ENCODE measurements at regions not wholly inside any gene's neighbourhood (a gene's known extent, or its start where the extent isn't known, plus 50 kb on each side); places are given as distances from the start of the nearest gene placed in this dataset.

- no peak overlapping the region for H2AFZ ChIP-seq (ENCODE audit: insufficient read depth, low read depth, low read length, poor library complexity, severe bottlenecking)
- CTCF ChIA-PET, result no interaction called here
Measured at GRCh38 chrX:23194885-23195554, 139.6 kb upstream of the PTCHD1 start.

GRCh38 chrX:23195761-23196160 lies 138.9 kb upstream of the PTCHD1 start:
- intact Hi-C loops (cut with micrococcal nuclease), result no loop called here

More at GRCh38 chrX:23194885-23195554, 139.6 kb upstream of the PTCHD1 start:
- H3K9me3 ChIP-seq (ENCODE audit: control extremely low read depth in 1 of 3, control insufficient read depth in 2 of 3, insufficient read depth in 1 of 3, low read length in 2 of 3), result no peaks in the 10 kb centered on the region
- H3K36me3 ChIP-seq (replicated peaks in 1 of 2; ENCODE audit: control extremely low read depth in 1 of 2, control insufficient read depth in 1 of 2, extremely low read depth in 1 of 2, insufficient read depth in 2 of 2, low read length in 1 of 2), result no peaks in the 10 kb centered on the region
- no peak for DNase-seq
- no CpG with 5 or more reads among the region's 3 CpGs for WGBS (ENCODE audit: insufficient coverage)
- no peak overlapping the region for H3K9ac ChIP-seq (ENCODE audit: low read length)
- Mint-ChIP-seq H3K27me3 (no peaks in the 10 kb centered on the region), H3K4me1 (no peaks in the 10 kb centered on the region), H3K9me3 (ENCODE audit: insufficient read depth) (no peaks in the 10 kb centered on the region), H3K4me3 (no peak overlapping the region), H3K27ac (no peak overlapping the region)
- H3K4me2 ChIP-seq (replicated peaks; ENCODE audit: low read depth, low read length, poor library complexity, severe bottlenecking), result no peak overlapping the region
- no peak for TF ChIP-seq EZH2 (IDR thresholded peaks at IDR 0.05; ENCODE audit: borderline replicate concordance, insufficient read depth, low read depth, low read length, poor library complexity, severe bottlenecking)
- intact Hi-C loops (cut with micrococcal nuclease), result no loop called here
- no peaks in the 10 kb centered on the region for H4K20me1 ChIP-seq (ENCODE audit: control insufficient read depth, insufficient read depth, low read length, poor library complexity, severe bottlenecking)
- H3K4me3 ChIP-seq (ENCODE audit: control extremely low read depth in 1 of 5, extremely low read depth in 1 of 5, insufficient read depth in 1 of 5, low read depth in 2 of 5, low read length in 4 of 5), result no peak overlapping the region
- H3K4me1 ChIP-seq (ENCODE audit: control insufficient read depth in 2 of 2, insufficient read depth in 2 of 2, low read length in 2 of 2), result no peaks in the 10 kb centered on the region
- POLR2A ChIA-PET, result no interaction called here
- H3K27me3 ChIP-seq (replicated peaks in 1 of 4; ENCODE audit: control extremely low read depth in 1 of 4, control insufficient read depth in 3 of 4, insufficient read depth in 4 of 4, low read length in 3 of 4), result no peaks in the 10 kb centered on the region
- no peak overlapping the region for H3K27ac ChIP-seq (ENCODE audit: low read length in 2 of 2)
- no peaks in the 10 kb centered on the region for H3K79me2 ChIP-seq (ENCODE audit: control insufficient read depth, insufficient read depth, low read length)
- no peak for ATAC-seq (ENCODE audit: low read depth)

More at GRCh38 chrX:23195761-23196160, 138.9 kb upstream of the PTCHD1 start:
- Histone ChIP-seq H3K79me2 (ENCODE audit: control insufficient read depth, insufficient read depth, low read length) (no peaks in the 10 kb centered on the region), H2AFZ (ENCODE audit: insufficient read depth, low read depth, low read length, poor library complexity, severe bottlenecking) (no peak overlapping the region), H3K4me1 (ENCODE audit: control insufficient read depth in 2 of 2, insufficient read depth in 2 of 2, low read length in 2 of 2) (no peaks in the 10 kb centered on the region), H3K9me3 (ENCODE audit: control extremely low read depth in 1 of 3, control insufficient read depth in 2 of 3, insufficient read depth in 1 of 3, low read length in 2 of 3) (no peaks in the 10 kb centered on the region), H4K20me1 (ENCODE audit: control insufficient read depth, insufficient read depth, low read length, poor library complexity, severe bottlenecking) (no peaks in the 10 kb centered on the region), H3K27me3 (replicated peaks in 1 of 4; ENCODE audit: control extremely low read depth in 1 of 4, control insufficient read depth in 3 of 4, insufficient read depth in 4 of 4, low read length in 3 of 4) (no peaks in the 10 kb centered on the region), H3K9ac (ENCODE audit: low read length) (no peak overlapping the region), H3K27ac (ENCODE audit: low read length in 2 of 2) (no peak overlapping the region), H3K36me3 (replicated peaks in 1 of 2; ENCODE audit: control extremely low read depth in 1 of 2, control insufficient read depth in 1 of 2, extremely low read depth in 1 of 2, insufficient read depth in 2 of 2, low read length in 1 of 2) (no peaks in the 10 kb centered on the region), H3K4me3 (ENCODE audit: control extremely low read depth in 1 of 5, extremely low read depth in 1 of 5, insufficient read depth in 1 of 5, low read depth in 2 of 5, low read length in 4 of 5) (no peak overlapping the region), H3K4me2 (replicated peaks; ENCODE audit: low read depth, low read length, poor library complexity, severe bottlenecking) (no peak overlapping the region)
- Mint-ChIP-seq H3K4me1 (no peaks in the 10 kb centered on the region), H3K4me3 (no peak overlapping the region), H3K9me3 (ENCODE audit: insufficient read depth) (no peaks in the 10 kb centered on the region), H3K27ac (no peak overlapping the region), H3K27me3 (no peaks in the 10 kb centered on the region)
- ChIA-PET CTCF (no interaction called here), POLR2A (no interaction called here)
- TF ChIP-seq, protein P1, sequence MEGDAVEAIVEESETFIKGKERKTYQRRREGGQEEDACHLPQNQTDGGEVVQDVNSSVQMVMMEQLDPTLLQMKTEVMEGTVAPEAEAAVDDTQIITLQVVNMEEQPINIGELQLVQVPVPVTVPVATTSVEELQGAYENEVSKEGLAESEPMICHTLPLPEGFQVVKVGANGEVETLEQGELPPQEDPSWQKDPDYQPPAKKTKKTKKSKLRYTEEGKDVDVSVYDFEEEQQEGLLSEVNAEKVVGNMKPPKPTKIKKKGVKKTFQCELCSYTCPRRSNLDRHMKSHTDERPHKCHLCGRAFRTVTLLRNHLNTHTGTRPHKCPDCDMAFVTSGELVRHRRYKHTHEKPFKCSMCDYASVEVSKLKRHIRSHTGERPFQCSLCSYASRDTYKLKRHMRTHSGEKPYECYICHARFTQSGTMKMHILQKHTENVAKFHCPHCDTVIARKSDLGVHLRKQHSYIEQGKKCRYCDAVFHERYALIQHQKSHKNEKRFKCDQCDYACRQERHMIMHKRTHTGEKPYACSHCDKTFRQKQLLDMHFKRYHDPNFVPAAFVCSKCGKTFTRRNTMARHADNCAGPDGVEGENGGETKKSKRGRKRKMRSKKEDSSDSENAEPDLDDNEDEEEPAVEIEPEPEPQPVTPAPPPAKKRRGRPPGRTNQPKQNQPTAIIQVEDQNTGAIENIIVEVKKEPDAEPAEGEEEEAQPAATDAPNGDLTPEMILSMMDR (IDR thresholded peaks at IDR 0.05), result no peak
- no peak for TF ChIP-seq EZH2 (IDR thresholded peaks at IDR 0.05; ENCODE audit: borderline replicate concordance, insufficient read depth, low read depth, low read length, poor library complexity, severe bottlenecking)
- no peak for DNase-seq
- no CpG with 5 or more reads among the region's 1 CpG for WGBS (ENCODE audit: insufficient coverage)
- no peak for ATAC-seq (ENCODE audit: low read depth)

Data from B cell (primary cell).